SHP77 (cell line): ENCODE measurements at regions not wholly inside any gene's neighbourhood (a gene's known extent, or its start where the extent isn't known, plus 50 kb on each side); places are given as distances from the start of the nearest gene placed in this dataset.

Experiments used
- DNase-seq, 2 experiments: peaks; one replicate each; lab custom pipeline; 2025; lab: John Stamatoyannopoulos, UW

DNA sequence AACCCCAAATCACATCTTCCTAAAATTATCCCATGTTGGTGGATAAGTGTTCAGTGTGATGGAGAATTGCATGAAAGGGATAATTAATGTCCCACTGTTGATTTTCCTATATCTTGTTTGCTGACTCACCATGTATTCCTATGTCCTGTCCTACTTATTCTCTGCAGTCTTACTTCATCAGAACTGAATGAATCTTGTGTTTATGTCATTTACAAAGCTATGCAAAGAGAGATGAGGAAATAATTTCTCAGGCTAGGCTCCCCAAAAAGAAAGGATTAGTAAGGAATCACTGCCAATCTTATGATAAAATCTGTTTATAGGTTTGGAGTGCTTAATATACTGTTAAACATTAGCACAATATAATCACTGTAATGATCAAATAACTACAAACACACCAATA is 360.8 kb downstream of the CRPPA start:
- DNase-seq = no peak

DNA sequence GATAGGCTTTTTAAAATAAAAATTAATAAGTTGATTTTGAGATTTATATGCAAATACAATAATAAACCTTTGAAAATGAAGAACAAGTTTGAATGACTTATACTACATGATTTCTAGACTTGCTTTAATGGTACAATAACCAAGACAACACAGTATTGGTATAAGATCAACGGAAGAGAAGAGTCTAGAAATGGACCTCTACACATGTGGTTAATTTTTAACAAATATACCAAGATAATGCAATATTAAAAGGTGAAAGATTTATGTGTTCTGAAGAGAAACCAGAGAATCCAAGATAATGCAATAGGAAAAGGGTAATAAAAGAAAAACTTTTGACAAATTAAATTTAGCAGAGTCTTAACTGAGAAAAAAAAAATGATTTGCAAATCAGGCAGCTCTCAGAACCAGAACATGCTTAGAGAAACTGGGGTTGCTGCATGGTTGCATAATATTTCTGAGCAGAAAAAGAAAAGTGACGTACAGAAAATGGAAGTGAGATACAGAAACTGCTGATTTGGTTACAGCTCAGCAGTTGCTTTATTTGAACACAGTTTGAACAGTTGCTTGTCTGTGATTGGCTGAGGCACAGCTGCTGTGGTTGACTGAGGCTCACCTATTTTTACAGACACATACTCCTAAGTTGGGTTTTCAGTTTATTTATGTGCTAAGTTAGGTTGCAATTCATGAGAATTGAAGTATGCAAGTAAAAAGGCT is 365.9 kb downstream of the CRPPA start:
- DNase-seq = no peak

DNA sequence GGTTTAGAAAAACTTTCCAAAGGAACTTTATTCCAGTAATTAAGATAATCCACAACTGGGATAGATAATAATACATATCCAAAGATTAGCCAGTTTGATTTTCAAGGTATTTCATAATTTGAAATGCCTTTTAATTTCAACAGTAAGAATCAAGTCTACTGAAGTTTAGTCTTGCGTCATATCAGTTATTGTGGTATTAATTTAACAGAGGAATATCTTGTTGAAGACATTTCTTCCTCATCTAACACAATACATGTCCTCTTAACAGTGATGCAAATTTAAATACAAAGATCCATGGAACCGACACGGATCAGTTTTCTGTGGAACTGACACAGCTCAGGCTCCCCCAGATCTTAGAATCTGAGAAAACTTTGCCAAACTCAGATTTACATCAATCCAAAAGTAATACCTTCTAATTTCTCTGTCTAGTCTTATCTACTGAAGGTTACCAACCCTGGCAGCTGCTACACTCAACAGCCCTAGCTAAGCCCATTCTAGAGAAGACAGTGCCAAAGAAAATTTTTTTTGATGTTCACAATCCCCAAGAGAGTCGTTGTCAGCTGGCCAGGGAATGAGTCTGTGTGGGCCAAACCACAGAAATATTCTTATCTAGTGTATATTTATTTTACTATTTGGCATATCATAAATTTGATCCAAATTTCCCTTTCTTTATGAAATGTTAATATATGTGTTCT is 365.2 kb upstream of the MEOX2 start:
- DNase-seq = no peak

DNA sequence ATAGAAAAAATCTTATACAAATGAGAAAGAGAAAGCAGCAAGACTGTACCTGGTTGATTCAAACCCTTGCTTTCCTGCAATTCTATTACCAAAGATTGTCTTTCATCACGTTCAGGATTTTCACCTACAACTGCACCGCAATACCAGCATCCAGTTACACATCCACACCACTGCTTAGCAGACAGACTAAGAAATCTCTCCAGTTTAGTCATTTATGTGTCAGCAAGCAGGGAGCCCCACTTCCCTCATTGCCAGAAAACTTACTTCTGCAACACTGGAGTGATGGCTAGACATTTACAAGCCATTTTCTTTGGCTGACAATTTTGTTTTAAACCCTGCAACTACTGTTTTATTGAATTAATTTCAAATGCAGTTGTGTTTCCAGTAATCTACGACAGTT is 359.6 kb upstream of the MEOX2 start:
- DNase-seq = no peak

DNA sequence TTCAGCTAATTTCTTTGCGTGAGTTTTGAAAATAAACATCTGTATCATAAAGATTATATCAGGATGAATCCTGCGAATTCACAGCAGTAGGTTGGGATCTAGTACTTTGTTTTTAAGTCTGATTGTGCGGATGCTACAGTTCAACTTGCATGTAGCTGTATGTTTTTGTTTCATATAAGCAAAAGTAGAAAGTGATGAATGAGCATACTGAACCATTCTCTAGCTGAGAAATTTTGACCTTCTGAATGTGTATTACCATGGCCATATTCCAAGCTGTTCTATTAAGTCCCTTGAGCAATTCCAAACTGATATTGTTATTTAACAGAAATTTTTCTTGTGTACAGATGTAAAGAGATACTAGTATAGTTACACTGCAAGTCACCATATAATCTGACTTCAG is 358.8 kb upstream of the MEOX2 start:
- DNase-seq = no peak

DNA sequence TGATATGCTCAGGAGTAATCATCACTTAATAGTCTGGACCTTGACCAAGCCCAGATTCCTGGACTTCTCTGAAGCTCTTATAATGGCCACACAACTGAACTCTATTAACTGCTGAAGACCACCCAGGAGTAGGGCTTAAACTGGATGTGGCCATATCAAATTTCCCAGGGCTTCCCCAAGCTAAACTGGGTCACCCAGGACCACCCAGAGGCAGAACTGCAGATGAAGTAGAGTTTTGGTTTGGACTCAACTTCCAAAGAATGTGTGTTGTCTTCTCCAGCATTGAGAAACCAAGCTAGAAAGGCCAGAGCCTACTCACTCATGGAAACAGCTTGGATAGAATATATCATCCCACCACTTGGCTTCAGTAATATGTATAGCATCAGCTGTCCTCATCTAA is 358.2 kb upstream of the MEOX2 start:
- DNase-seq = no peak

DNA sequence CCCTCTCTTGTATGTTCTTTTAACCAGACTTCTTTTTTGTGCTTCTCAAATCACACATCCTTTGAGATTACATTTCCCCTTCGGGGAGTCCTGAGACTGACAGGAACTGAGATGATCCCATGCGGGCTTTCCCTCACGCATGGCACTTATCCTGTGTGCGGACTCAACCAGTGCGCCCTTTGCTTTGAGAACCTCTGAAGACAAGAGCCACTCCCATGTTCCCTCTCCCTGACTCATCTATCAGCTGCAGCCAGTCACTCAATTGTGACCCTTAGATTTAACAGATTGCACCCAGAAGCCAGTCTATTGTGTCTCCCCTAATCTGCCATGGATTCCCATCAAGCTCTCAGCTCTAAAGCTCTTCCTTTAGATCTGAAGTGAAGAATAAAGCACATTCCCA is 353.9 kb upstream of the MEOX2 start:
- DNase-seq = no peak

DNA sequence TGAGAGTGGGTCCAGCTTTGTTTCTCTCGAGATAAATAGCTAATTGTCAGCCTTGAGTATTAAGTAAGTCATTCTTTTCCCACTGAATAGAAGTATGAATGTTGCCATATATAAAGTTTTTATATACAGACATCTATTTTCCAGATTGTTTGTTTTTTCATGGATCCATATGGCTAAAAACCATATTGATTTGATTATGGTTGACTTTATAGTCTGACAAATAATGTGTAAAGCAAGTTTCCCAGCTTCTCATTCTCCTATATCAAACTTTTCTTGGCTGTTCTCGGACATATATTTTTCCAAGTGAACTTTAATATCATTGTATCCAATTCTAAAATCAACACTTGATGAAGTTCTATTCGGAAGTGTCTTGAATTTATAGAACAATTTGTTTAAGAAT is 352.4 kb upstream of the MEOX2 start:
- DNase-seq = no peak

DNA sequence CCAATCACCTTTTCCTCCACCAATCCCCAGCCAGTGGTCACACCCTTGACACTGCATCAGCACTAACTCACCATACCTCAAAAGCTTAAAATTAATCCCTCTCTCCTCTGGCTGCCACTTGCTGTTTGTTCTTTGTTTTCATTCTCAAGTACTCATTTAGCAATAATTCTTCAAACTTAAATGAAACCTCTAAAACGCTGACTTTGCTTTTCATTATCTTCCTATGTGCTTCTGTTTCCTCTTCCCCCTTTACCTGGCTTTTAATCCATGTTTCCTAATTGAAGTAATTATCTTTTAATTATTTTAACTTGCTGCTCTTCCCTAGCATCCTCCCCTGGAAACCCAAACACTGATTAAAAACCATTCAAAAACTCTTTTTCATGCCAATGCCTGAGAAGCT is 348.9 kb upstream of the MEOX2 start:
- no peak for DNase-seq

DNA sequence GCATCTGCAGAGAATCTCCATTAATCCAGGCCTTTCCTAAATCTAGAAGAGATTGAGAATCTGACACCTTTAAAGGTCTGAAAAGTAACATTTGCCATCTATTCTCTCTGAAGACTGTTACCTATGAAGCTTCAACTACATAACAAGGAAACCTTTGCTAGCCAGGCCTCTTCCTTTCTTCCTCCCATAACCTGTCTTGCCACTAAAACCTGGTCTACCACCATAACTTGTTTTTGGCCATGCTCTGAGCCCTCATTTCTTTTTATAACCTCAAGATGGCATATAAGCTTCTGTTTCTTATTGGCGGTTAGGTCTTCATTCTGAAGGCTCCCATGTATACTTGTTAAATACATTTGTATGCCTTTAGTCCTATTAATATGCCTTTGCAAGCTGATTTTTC is 348.4 kb upstream of the MEOX2 start:
- no peak for DNase-seq

DNA sequence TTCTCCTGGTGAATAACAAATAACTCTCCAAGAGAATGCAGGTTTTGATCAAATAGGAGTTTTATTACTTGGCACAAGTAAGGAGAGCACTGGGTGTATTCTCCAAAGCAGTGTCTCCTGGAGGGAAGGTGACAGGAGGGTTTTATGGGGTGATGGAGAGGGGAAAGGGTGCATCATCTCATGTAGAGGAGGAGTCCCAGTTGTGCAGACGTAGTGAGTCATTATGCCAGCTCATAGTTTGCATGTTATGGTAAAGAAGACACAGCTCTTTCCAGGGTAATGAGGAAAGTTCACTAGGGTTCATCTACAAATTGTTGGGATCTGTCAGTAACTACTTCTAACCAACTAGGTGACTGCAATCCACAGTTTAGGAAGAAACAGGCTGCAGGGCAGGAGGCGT is 347.9 kb upstream of the MEOX2 start:
- no peak for DNase-seq

DNA sequence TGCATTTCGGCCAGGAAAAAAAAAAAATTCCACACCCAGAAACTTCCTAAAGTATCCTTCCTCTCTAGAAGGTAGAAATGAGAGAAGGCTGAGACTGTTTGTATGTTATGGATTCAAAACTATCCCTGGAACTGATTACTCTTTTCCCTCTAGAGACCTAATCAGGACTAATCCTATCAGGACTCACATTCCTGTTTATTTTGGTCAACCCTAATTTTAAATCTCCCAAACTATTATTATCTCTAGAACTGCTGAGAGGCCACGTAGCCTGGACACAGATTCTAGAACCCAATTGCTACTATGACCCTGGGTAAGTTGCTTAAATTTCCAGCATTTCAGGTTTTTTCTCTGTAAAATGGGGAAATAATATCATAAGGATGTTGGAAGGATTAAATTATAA is 346.8 kb upstream of the MEOX2 start:
- no peak for DNase-seq

DNA sequence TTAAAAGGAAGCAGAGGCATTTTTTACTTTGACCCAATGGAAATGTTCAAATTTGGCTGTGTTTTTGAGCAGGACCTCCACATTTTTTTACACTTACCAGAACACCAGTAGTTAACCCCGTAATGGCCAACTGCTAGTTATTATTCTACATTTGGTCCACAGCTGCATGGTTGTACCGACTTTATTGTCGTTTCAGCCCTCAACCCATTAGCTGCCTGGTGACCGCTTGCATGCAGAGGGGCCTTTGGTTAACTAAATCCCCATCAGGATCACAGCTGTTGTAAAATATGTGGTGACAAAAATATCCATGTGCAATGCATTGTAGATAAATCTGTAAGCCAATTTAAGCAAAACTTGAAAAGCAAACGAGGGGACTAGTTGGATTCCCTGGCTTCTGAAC is 342.2 kb upstream of the MEOX2 start:
- no peak for DNase-seq

DNA sequence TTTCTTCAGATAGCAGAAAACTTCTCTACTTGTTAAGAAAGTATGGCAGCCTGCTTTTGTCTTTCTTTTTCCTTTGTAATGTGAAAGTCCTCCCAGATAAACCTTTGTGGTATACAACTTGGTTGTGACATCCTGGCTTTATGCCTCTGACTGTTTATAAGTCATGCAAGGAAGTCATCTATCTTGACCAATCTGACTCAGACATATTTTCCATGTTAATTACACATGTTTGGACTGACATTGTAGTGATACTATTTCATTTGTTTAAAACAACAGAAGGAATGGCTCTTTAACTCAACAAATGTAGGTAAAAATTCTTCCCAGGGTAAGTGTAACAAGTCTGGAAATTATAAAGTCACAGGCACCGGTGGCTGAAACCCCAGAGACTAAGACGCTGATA is 341.6 kb upstream of the MEOX2 start:
- DNase-seq = no peak

DNA sequence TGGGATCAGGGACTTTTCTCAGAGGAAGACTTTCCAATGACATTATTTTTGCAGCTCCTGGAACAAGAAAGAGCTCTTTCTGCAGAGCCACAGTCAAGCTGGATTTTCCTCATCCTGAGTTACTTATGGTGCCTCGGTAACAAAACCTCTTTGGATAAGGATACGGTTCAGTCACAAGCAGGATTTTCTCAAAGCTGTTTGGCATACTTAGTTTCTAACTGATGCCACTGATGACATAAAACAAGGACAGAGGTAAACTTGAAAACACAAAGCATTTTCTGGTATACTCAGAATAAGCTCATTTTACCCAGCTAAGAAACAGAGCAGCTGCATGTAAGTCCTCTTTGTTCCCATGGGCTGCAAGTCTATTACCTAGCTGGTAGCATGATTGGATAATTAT is 340.9 kb upstream of the MEOX2 start:
- no peak for DNase-seq

DNA sequence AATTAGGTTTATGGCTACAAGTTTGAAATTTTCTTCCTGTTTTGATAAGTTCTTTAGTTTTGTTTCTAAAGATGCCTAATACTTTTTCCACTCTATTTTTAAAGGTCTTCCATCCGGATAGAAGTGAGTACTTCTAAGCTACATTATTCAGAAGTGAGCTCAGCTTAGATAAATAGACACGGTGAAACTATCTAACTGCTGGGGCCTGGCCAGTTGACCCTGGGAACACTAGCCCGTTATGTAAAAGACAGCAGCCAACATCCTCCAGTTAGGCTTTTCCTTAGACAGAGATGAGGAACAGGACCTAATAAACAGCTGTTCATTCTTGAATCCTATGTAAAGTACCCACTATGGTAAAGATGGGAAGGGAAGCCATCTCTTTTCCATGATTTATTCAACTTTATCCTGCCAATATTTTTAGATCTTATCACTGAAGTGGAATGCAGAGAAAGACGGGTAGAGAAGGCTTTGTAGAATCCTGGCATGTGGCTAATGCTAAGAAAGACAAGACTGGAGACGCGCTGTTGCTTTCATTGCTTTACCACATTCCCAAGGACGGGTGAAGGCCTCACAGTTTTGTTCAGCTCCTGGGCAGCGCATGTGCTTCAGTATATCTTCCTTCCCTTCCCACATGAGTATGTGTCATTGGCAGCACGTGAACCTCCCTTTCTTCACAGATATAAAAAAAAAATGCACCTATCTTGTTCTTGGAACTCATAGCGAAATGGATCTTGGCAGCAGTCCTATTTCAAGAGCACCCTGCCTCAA is 340.0 kb upstream of the MEOX2 start:
- DNase-seq = no peak

DNA sequence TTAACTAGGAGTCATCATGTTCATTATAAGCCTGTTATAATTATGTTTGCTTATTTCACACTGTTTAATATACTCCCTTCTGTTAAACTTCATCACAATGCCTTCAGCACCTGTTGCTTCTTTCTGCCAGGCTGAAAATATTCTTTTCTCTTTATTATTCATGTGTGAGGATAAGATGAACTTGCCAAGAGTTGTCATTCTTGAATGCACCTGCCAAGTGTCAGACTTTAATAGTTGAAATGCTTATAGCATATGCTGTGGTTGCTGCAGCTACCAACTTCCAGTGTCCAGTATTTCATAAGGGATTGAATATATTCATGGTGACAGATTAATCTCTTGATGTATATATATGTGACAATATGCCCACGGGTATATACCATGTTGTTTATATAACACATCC is 339.2 kb upstream of the MEOX2 start:
- DNase-seq = no peak

DNA sequence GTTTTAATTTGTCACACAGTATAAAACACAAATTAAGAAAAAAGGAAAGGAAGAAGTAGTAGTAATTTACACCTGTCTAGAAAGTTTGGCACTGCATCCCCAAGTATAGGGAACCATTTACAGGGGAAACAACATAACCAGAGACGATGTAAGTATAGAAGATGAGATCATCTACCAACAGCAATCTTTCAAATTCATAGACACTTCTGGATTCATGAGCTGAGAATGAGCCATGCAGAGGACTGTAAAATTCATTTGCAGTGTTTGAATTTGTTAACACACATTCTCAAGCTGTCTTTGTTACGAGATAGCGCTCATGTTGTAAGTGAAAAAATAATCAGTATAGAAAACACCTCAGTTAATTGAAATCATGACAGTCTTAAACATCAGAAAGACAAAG is 337.0 kb upstream of the MEOX2 start:
- DNase-seq = no peak

DNA sequence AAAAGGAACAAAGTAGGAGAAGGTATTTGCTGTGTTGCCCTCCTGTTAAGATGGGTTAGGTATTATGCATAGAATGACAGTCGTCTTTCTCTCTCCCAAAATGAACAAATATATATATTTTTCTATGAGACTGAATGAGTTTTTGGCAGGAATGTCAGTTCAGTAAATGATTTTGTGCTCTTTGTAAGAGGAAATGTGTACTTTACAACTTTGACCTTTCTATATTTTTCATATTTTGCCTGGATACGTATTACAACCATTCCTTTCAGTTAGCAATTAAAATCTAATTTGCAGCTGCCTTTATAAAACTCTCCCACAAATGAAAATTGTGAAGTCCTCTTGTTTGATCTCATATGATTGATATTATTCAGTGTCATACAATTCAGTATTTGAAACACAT is 336.6 kb upstream of the MEOX2 start:
- no peak for DNase-seq

DNA sequence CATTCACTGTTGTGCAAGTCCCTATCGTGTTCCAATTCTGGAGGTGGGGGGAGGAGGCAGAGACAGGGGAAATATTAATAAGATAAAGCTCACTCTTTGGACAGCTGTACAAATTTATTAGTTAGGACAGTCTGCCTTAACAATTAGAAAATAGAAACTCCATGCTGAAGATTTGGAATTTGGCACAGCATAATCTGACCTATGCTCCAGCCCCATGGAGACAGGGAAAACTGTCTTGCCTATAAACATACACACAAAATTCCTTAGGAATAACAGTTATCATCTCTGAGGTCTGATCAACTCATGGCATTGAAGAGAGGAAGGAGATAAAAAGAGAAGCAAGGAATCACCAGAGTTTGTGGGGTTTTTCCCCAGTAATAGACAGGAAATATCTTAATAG is 335.4 kb upstream of the MEOX2 start:
- no peak for DNase-seq

DNA sequence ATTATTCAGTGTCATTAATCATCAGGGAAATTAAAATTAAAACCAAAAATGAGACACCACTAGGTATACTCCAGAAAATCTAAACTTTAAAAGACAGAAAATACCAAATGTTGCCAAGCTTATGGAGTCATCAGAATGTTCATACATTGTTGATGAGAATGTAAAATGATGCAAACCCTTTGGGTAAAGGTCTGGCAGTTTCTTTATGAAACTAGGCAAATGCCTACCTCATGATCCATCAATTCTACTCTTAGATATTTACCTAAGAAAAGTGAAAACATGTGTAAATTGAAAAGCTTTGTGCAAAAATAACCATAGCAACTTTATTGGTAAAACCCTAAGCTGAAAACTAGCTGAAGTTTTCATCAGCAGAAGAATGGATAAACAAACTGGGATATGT is 329.5 kb upstream of the MEOX2 start:
- DNase-seq = no peak

DNA sequence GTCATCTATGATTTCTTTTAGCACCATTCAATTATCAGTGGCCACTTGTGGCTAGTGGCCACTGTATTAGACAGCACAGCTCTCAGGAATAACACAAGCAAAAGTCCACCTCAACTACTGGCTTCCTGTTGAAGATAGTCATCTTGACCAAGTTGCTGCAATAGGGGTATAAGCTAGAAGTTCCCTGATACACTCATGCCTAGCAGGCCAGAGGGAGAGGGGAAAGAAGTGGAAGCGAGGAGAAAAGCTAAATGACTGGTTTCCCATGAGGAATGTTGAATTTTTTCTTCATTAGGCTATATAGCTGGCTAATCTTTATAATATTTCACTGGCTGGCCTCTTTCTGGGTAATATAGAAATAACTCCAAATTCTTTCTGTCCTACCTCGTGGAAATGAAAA is 327.5 kb upstream of the MEOX2 start:
- no peak for DNase-seq

DNA sequence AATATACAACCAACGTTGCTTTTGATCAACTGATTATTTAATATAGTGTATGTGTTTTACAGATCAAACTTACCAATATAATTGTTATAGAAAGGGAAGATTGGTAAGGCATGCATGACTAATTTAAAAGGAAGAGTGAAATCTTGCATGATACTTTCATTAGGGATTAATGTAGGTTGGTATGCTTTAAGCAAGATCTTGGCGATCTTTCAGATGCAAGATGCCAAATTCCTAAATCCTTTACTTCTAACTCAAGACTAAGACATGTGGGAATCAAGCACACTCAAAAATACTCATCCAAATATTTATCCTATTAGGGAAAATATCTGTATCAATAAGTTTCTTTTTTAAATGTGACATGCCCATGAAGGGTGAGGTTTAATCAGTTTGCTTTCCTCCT is 321.4 kb upstream of the MEOX2 start:
- DNase-seq = no peak
